ENCODE measurements at regions not wholly inside any gene's neighbourhood (a gene's known extent, or its start where the extent isn't known, plus 50 kb on each side); places are given as distances from the start of the nearest gene placed in this dataset.

DNA sequence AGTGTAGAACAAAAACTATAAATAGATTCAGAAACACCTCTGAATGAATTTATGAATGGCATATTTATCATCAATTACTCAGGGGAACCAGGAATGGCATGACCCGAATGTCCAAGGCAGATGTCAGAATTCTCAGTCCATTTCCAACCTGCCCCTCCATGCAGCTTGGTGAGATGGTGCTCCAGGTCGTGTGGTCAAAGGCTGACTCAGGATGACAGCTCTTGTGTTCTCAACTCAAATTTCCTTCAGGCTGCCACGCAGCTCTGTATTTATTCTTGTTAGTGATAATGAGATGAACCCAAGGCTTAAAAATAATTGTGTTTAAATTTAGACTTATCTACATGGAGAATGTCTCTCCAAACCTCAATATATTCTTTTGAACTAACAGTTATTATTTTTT, 146.9 kb downstream of the METTL4 start:
- TF ChIP-seq POLR2A (IDR thresholded peaks at IDR 0.05): no peak
- TF ChIP-seq, protein P1, sequence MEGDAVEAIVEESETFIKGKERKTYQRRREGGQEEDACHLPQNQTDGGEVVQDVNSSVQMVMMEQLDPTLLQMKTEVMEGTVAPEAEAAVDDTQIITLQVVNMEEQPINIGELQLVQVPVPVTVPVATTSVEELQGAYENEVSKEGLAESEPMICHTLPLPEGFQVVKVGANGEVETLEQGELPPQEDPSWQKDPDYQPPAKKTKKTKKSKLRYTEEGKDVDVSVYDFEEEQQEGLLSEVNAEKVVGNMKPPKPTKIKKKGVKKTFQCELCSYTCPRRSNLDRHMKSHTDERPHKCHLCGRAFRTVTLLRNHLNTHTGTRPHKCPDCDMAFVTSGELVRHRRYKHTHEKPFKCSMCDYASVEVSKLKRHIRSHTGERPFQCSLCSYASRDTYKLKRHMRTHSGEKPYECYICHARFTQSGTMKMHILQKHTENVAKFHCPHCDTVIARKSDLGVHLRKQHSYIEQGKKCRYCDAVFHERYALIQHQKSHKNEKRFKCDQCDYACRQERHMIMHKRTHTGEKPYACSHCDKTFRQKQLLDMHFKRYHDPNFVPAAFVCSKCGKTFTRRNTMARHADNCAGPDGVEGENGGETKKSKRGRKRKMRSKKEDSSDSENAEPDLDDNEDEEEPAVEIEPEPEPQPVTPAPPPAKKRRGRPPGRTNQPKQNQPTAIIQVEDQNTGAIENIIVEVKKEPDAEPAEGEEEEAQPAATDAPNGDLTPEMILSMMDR (IDR thresholded peaks at IDR 0.05): no peak
- Histone ChIP-seq H3K4me1 (no peaks in the 10 kb centered on the region), H3K27me3 (no peaks in the 10 kb centered on the region), H3K36me3 (no peaks in the 10 kb centered on the region), H3K27ac (no peak overlapping the region), H3K9me3 (no peaks in the 10 kb centered on the region), H3K4me3 (no peak overlapping the region)
- intact Hi-C loops (cut with DNase I): no loop called here
- ATAC-seq: no peak
- DNase-seq: no peak
- WGBS (ENCODE audit: insufficient coverage, low coverage, low lambda C conversion rate, missing lambda C conversion rate): 17% methylated on average over 2 of the region's 3 CpGs

DNA sequence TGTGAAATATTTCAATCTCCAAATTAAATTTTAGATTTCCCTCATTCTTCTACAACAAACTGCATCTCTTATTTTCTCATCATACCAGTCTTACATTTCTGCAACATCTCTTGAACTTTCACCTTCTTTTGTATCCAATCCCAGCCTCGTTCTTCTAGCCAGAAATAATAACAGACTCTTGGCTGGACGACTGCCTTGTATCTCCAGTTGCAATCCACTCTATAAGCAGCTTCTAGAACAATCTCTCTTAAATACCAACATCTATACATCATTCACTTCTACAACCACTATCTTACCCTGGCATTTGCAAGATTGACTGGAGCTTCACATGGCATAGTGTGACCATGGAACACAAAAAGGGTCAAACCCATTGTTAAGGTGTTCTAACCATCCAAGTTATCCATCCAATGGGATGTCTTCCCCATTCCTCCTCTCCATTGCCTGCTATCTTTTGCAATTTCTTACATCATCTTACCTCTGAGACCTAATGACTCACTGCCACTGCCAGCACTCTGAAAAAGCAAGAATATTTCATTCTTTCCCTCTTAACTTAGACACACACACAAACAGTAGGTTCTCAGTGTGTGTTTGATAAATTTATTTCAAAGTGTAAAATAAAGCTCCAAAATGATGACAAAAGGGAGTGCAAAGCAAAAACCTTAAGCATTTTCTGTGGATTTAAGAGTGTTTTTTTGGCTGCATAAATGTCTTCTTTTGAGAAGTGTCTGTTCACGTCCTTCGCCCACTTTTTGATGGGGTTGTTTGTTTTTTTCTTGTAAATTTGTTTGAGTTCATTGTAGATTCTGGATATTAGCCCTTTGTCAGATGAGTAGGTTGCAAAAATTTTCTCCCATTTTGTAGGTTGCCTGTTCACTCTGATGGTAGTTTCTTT, 145.6 kb downstream of the METTL4 start:
- H3K9me3 ChIP-seq: no peaks in the 10 kb centered on the region
- 43% methylated on average over 4 of the region's 4 CpGs for WGBS (ENCODE audit: insufficient coverage, low coverage, low lambda C conversion rate, missing lambda C conversion rate)
- no peaks in the 10 kb centered on the region for H3K27me3 ChIP-seq
- H3K36me3 ChIP-seq: no peaks in the 10 kb centered on the region
- intact Hi-C loops (cut with DNase I): no loop called here
- no peaks in the 10 kb centered on the region for H3K4me1 ChIP-seq
- DNase-seq (no peak), ATAC-seq (no peak)
- TF ChIP-seq, protein P1 (IDR thresholded peaks at IDR 0.05): no peak
- TF ChIP-seq POLR2A (IDR thresholded peaks at IDR 0.05): no peak
- H3K4me3 ChIP-seq: no peak overlapping the region
- no peak overlapping the region for H3K27ac ChIP-seq

DNA sequence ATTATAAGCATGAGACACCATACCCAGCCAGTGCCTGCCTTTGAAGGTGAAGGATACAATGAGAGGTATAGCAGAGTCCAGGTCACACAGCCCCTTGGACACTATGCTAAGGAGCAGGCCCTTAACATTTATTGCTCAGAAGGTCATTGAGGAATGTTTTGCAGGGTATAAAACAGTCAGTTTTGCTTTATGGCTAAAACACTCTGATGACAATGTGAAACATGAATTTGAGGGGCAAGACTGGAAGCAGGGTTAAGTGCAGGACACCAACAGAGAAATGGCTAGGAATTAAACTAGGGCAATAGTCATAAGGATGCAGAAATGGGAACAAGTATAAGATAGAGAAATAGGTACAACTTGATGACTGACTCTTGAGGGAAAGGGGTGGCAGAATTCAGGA, 141.1 kb downstream of the METTL4 start:
- H3K9me3 ChIP-seq: no peaks in the 10 kb centered on the region
- ATAC-seq: no peak
- TF ChIP-seq, protein P1 (IDR thresholded peaks at IDR 0.05): no peak
- no peak overlapping the region for H3K27ac ChIP-seq
- H3K4me1 ChIP-seq: no peaks in the 10 kb centered on the region
- H3K4me3 ChIP-seq: no peak overlapping the region
- no peaks in the 10 kb centered on the region for H3K36me3 ChIP-seq
- H3K27me3 ChIP-seq: no peaks in the 10 kb centered on the region
- DNase-seq: no peak
- intact Hi-C loops (cut with DNase I): no loop called here

DNA sequence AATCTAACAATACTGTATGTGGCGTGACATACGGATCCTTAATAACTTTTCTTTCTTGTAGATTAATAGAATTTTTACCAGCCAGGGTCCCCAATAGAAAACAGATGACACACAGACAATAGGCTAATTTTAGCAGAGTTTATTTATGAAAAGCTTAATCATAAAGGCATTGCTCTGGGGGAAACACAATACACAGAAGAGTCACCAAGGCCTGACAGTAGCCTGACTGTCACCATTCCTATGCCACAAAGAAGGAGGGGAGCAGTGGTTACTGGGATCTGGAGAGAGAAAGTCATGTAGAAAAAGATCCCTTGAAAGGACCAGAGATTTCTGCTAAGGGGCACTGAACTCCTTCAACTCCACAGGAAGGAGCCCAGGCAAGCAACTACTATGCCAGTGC, 139.5 kb downstream of the METTL4 start:
- Histone ChIP-seq H3K4me1 (no peaks in the 10 kb centered on the region), H3K9me3 (no peaks in the 10 kb centered on the region), H3K27ac (no peak overlapping the region), H3K4me3 (no peak overlapping the region), H3K27me3 (no peaks in the 10 kb centered on the region), H3K36me3 (no peaks in the 10 kb centered on the region)
- no peak for ATAC-seq
- no peak for TF ChIP-seq POLR2A (IDR thresholded peaks at IDR 0.05)
- TF ChIP-seq, protein P1 (IDR thresholded peaks at IDR 0.05): no peak
- no peak for DNase-seq
- intact Hi-C loops (cut with DNase I): no loop called here
- WGBS (ENCODE audit: insufficient coverage, low coverage, low lambda C conversion rate, missing lambda C conversion rate): 85% methylated on average over 2 of the region's 2 CpGs

All from right lobe of liver (tissue), 6 donors.